ENCODE measurements at regions not wholly inside any gene's neighbourhood (a gene's known extent, or its start where the extent isn't known, plus 50 kb on each side); places are given as distances from the start of the nearest gene placed in this dataset.
"Not testable (repeated sequence)": the region's sequence is repeated elsewhere in the genome, so short reads cannot be mapped to it uniquely, and the experiment has no call there.

DNA sequence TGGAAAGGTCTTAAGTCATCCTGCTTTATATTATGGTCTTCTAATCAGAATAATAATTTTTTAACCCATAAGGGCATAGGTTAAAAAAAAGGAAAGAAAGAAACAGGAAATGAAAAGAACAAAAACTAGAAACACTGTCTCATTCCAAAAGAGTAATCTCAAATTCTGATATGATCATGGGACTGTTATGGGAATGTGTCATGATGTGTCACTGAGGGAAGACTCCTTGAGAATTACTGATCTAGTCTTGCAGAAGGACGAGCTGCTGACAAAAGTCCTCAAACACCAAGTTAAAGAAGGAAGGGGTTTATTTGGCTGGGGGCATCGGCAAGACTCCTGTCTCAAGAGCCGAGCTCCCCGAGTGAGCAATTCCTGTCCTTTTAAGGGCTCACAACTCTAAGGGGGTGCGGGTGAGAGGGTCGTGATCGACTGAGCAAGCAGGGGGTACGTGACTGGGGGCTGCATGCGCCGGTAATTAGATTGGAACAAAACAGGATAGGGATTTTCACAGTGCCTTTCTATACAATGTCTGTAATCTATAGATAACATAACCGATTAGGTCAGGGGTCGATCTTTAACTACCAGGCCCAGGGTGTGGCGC lies 108.3 kb upstream of the FOXN2 start:
- TF ChIP-seq, protein P1, sequence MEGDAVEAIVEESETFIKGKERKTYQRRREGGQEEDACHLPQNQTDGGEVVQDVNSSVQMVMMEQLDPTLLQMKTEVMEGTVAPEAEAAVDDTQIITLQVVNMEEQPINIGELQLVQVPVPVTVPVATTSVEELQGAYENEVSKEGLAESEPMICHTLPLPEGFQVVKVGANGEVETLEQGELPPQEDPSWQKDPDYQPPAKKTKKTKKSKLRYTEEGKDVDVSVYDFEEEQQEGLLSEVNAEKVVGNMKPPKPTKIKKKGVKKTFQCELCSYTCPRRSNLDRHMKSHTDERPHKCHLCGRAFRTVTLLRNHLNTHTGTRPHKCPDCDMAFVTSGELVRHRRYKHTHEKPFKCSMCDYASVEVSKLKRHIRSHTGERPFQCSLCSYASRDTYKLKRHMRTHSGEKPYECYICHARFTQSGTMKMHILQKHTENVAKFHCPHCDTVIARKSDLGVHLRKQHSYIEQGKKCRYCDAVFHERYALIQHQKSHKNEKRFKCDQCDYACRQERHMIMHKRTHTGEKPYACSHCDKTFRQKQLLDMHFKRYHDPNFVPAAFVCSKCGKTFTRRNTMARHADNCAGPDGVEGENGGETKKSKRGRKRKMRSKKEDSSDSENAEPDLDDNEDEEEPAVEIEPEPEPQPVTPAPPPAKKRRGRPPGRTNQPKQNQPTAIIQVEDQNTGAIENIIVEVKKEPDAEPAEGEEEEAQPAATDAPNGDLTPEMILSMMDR (IDR thresholded peaks at IDR 0.05): not testable (repeated sequence)
- TF ChIP-seq POLR2A (IDR thresholded peaks at IDR 0.05): not testable (repeated sequence)
